Cerebellar cortex (tissue), 1 donor: ENCODE measurements at regions not wholly inside any gene's neighbourhood (a gene's known extent, or its start where the extent isn't known, plus 50 kb on each side); places are given as distances from the start of the nearest gene placed in this dataset.
A peak's percentile ranks its signal among the peaks of the same experiment; 100 is the strongest.
"Not testable (repeated sequence)": the region's sequence is repeated elsewhere in the genome, so short reads cannot be mapped to it uniquely, and the experiment has no call there.

Source experiments
- DNase-seq: peaks from one replicate; pipeline ENCODE4 v3.0.0-alpha.2; 2015; ENCODE audit warnings: low spot score

DNA sequence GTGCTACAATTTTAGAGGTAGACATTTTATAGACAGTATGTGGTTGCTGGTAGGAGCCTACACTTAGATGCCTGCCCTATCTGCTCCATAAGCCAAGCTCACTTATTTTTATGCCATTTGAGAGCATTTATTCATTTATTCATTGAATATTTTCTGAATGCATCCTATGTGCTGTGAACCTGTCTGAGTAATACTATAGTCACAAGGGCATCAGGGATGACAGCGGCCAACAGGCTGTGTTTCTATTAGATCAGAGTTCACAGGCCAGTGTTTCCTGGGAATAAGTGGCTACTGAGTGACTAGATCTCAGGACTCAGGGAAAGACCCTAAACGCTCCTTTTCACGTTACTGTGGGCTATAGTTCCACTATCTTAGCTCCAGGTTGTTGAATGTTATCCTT lies 235.2 kb upstream of the MSX2 start:
- DNase-seq, result no peak

- DNase-seq, result no peak
Measured at GRCh38 chr5:174489920-174490597, 234.3 kb upstream of the MSX2 start.

DNA sequence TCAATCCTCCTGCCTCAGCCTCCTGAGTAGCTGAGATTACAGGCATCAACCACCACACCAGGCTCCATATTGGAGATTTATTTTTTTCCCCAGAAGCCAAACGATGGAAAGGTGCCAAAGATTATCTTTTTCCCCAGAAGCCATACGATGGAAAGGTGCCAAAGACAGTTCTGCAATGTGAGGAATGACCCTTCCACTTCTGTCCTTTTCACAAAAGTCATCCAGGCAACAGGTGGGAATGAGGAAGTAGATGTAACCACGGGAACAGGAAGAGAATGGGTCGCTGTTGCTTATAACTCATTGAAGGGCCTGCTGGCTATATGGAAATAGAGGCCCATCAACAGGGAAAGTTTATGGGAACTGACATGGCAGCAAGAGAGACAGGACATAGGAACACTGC lies 233.7 kb upstream of the MSX2 start:
- DNase-seq, result no peak

DNA sequence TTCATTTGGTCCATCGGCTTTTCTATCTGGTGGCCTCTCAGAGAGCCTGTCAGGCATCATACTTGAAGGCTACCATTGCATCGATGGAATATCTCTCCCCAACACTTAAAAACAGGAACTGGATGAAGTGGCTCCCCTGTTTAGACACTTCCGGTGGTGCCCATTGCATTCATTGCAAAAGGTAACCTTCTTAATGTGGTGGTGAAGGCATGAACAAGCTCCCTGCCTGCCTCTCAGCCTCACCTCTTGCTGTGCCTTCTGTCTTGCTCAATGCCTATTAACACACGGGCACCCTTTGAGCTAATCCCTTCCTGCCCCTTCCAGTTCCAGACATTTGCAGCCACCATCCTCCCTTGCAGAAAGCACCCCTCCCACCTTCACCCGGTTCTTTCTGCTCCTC lies 233.1 kb upstream of the MSX2 start:
- no peak for DNase-seq

DNA sequence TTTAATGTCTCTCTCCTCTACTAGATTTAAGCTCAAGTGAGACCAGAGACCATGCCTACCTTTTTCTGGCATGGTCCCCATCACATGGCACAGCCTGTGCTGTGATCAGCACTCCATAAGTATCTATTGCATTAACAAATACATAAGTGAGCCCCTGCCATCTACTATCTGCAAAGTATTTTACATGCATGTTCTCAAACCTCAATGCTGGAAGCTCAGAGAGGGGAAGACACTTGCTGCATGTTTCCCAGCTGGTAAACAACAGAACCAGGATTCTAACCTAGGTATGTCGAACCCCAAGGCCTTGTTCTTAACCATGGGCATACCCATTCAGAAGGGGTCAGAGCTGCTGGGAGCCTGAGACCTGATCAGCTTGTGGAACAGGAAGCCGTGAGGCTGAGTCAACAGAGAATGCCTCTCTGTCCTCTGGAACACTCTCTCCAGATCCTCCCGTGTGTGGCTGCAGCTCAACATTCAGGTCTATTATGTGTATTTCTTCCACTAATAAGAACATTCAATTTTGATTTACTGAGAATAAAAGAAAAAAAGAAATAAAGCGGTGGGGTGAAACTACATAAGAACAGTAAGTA lies 232.5 kb upstream of the MSX2 start:
- DNase-seq, result no peak

GRCh38 chr5:174493530-174493929 lies 230.9 kb upstream of the MSX2 start:
- no peak for DNase-seq

GRCh38 chr5:174497939-174498338 lies 226.4 kb upstream of the MSX2 start:
- DNase-seq, result not testable (repeated sequence)

GRCh38 chr5:174498575-174498974 lies 225.8 kb upstream of the MSX2 start:
- DNase-seq, result not testable (repeated sequence)

- DNase-seq, result no peak
Measured at GRCh38 chr5:174500636-174501035, 223.7 kb upstream of the MSX2 start.

DNA sequence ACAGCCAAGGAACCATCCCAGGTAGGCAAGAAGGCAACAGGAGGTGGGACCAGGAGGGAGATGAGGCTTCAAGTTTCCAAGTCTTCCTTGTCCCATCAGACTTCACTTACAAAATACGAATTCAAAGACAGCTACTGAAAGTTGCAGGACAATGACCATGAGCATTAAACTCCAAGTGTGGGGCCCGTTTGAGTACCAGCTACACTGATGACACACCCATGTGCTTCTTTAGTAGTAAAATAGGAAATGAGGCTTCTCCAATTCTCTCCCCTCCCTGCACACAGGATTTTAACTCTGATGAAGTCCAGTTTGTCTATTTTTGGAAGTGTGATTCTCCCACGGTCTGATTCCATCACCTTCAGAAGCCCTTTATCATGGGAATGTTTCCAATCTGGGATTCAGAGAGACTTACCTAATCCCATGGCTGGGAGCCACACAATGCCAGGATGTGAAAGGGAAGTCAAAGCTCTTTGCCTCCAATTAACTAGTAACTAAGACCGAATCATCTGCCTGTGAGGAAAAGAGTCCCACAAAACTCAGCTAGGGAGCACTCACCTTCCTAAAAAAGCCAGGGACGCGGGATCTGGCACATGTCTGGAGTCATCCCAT lies 222.8 kb upstream of the MSX2 start:
- DNase-seq, result no peak

DNA sequence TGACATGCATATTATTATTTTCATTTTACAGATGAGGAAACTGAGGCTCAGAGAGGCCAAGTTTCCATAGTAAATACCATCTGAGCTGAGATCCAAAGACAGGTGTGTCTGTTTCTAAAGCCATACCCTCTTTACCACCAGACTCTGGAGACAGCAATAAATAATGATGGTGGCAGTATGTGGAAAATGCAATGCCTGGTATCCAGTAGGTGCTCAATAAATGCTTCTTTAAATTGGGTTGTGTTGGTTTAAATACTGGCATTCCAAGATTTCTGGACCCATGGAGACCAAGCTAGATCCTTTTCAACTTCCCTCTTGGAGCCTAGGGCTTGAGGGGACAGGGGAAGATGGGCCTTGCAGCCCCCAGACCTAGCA lies 221.3 kb upstream of the MSX2 start:
- DNase-seq, result no peak

DNA sequence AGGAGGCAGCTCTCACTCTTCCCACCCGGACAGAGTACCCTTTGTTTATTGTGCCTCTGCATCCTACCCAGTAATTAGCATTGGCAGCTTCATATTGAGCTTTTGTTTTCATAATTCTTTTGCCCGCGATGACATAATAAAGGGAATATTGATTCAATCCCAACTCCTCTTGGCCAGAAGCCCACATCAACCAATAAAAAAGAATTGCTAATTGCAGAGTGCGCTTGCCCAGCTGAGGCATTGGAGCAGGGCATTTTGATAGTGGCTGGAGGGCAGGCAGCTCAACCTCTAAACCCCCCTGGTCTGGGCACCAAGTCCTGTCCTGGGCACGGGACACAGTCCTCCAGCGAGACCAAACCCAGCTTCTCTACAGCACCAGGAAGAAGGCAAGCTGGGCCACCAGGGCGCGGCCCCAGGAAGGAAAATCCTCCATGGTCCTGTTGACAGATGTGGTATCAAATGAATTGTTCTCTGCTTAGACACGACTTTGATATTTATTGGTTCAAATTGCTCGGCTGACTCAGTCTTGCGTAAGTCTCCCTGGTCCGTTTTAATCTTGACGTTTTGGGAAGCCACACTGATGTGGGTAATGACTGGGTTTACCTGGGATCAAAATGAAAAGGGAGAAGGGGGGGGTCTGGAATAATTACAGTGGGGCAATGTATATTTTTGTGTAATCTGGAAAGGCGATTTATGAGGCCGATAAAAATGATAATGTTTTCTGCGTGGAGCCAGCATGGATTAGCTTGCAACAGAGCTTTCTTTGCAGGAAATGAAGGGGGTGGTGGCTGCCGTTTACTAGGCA lies 220.7 kb upstream of the MSX2 start:
- peak; percentile 10 for DNase-seq

- DNase-seq, result no peak
Measured at GRCh38 chr5:174504266-174504726, 220.1 kb upstream of the MSX2 start.

DNA sequence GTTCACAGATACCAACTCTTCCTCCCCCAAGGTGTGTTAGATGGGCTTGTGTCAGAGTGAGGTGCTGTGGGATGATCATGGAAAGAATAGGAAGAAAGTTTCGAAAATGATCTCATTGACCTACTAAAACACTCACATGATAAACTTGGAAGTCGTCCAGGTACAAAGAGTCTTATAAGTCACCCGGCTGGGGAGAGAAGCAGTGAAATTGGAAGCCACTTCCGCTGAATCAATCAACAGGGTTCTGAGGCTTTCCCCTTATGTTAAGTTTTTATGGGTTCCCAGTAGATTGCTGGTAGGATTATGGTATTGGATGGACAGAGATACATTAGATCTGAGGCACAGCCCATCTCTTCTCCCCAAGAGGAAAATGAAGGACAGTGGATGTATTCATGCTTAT lies 218.8 kb upstream of the MSX2 start:
- DNase-seq, result no peak

DNA sequence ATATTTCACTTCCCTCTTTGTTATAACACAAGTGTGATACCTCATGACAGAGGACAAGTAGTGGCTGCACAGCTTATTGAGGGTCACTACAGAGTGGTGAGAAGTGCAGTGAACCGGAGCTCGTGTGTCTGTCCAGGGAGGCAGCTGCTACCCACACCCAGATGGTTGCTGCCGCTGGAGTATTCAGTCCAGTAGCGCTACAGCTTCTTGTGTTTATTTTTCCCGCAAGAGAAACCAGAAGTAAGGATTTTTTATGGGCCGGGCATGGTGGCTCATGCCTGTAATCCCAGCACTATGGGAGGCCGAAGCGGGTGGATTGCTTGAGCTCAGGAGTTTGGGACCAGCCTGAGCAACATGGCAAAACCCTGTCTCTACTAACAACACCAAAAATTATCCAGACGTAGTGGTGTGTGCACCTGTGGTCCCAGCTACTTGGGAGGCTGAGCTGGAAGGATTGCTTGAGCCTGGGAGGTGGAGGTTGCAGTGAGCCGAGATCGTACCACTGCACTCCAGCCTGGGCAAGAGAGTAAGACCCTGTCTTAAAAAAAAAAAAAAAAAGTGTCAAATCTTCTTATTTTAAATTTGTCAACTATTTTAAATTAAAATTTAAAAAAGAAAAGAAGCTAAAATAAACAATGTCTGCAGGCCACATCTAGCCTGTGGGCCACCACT lies 213.5 kb upstream of the MSX2 start:
- not testable (repeated sequence) for DNase-seq

GRCh38 chr5:174511714-174512253 lies 212.6 kb upstream of the MSX2 start:
- DNase-seq, result no peak

DNA sequence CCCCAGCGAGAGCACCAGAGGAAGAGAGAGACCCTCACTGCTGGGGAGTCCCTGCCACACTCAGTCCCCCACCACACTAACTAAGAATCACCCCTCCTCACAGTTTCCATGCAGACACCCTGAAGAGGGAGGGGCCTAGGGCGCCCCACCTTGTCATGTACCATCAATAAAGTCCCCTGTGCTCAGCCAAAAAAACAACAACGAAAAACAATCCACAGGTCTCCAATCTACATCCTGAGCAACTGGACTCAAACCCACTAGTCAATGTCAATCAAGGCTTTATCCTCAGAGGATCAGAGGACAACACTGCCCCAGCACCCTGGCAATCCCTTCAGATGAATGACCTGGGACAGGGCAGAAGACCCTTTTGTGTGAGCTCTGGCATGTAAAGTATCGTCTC lies 210.1 kb upstream of the MSX2 start:
- DNase-seq, result no peak

DNA sequence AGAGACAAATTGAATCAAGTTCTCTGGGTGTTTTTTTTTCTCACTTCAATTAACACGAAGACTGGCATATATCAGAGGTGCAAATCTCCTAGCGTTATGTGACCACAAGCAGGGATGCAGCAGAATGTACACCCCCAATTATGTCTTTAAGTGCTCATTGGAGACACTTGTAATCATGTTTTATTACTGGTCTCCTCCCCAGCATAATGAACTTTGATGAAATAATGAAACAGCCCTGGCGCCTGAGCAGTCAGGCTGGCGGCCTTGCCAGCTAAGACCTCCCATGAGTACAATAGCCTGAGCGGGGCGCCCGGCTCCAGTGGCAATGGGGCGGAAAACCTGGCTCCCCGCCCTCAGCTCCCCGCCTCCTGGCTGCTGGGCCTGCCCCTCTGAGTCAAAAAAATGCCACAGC lies 209.4 kb upstream of the MSX2 start:
- no peak for DNase-seq

- DNase-seq, result no peak
Measured at GRCh38 chr5:174516741-174517140, 207.6 kb upstream of the MSX2 start.

- no peak for DNase-seq
Measured at GRCh38 chr5:174518512-174518911, 205.9 kb upstream of the MSX2 start.

DNA sequence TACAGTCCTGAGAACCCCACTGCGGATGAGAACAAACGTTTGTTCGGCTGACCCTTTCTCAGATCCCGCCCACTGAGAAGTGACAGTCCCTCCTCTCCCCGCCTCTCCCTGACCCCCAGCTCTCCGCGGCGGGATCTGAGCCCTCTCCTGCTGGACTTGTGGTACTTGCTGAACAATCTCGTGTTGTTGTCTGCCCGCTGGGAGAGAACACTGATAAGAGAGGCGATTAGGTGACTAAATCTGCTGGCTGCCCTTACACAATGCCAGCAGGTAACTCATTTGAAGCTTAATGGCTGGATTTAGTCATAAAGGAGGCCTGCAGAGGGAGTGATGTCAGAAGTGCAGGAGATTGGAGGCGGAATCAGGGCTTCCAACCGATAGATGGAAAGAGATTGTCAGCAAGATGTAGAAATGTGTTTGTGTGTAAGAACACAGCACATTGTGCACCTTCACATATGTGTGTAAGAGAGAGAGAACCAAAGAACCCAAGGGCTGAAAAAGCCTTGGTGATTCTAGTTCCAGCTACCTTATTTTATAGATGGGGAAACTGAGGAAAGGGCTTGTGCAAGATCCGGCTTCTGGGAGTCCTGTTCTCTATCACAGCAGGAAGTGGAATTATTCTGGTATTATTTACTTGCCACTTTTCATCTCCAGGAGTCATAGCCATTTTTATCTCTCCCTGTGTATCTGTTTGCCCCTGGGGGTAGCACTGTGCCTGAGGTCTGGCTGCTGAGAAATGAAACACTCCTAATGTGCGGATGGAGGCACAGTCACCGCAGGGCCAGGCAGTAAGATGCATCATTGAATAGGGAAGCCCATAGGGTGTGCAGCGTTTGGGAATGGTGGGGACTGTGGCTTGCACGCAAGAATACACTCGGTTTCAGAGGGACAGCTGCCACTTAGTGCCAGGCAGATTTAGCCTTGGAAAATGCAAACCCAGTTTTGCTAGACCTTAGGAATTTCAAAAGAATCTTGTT lies 203.7 kb upstream of the MSX2 start:
- DNase-seq, result no peak
